Right lobe of liver (tissue), 6 donors: ENCODE measurements at regions not wholly inside any gene's neighbourhood (a gene's known extent, or its start where the extent isn't known, plus 50 kb on each side); places are given as distances from the start of the nearest gene placed in this dataset.
A peak's percentile ranks its signal among the peaks of the same experiment; 100 is the strongest.

Source experiments
- ATAC-seq, 4 donors: fragments of 200-7000 bp; cut with Tn5 transposase; one replicate each; pipeline ENCODE4 v1.9.1; 2020; ENCODE audit warnings: mild to moderate bottlenecking in 4 of 4, moderate library complexity in 4 of 4
- DNase-seq, 3 donors: peaks; one replicate each; pipeline ENCODE4 v3.0.0-alpha.2; 2020
- H3K27ac ChIP-seq, 3 donors: fragments of 200-600 bp; one replicate each; pipeline ENCODE4 v1.8.0; 2022
- H3K27me3 ChIP-seq, 2 donors: fragments of 200-600 bp; one replicate each; pipeline ENCODE4 v1.8.0; 2022
- H3K36me3 ChIP-seq, 4 donors: fragments of 200-600 bp; sonication (generic) in 1 of 4; one replicate each; pipeline versions ENCODE4 v1.5.1 to v1.8.0; 2017 to 2022; ENCODE audit warnings: control low read depth in 1 of 4
- H3K4me1 ChIP-seq, 4 donors: fragments of 200-600 bp; sonication (generic) in 1 of 4; one replicate each; pipeline versions ENCODE4 v1.5.1 to v1.8.0; 2017 to 2022; ENCODE audit warnings: control low read depth in 1 of 4
- H3K4me3 ChIP-seq, 3 donors: fragments of 200-600 bp; one replicate each; pipeline ENCODE4 v1.8.0; 2022
- H3K9me3 ChIP-seq, 4 donors: fragments of 200-600 bp; sonication (generic) in 1 of 4; one replicate each; pipeline versions ENCODE4 v1.5.1 to v1.8.0; 2017 to 2022; ENCODE audit warnings: control low read depth in 1 of 4
- CTCF ChIP-seq, 4 donors: fragments of 200-600 bp in 3 of 4; fragments of 450-650 bp in 1 of 4; IDR thresholded peaks; one replicate each; pipeline versions ENCODE4 v1.5.1 to v1.8.0; 2016 to 2022; ENCODE audit warnings: antibody characterized with exemption in 4 of 4, mild to moderate bottlenecking in 2 of 4
- POLR2A ChIP-seq: fragments of 450-650 bp; IDR thresholded peaks from one replicate; pipeline ENCODE4 v1.6.1; 2017; ENCODE audit warnings: antibody characterized with exemption, mild to moderate bottlenecking
- WGBS: methylation state at CpG from one replicate; pipeline ENCODE4 v1.1.6; 2018; ENCODE audit warnings: low coverage, low lambda C conversion rate; ENCODE audit not compliant: insufficient coverage; ENCODE audit errors: missing lambda C conversion rate; 5-methylcytosine and 5-hydroxymethylcytosine counted together
- intact Hi-C, 2 donors: fragments of 100-400 bp; cut with DNase I; formaldehyde crosslinking; loops; one replicate each; pipeline versions ENCODE4 v1.11.2 to v1.14.1; 2022
- donor health status: DM: no; HTN: yes; CAD: no.
- donor health status: DM: no; HTN: no; CAD: no.
- donor health status: DM: no; HTN: no; CAD: no.
- donor health status: DM: no; HTN: yes; CAD: no.
- donor health status: DM: no; HTN: yes; CAD: no.

GRCh38 chr20:7210910-7211309 is 443.4 kb downstream of the BMP2 start:
- Histone ChIP-seq H3K27ac (no peak overlapping the region), H3K4me3 (no peak overlapping the region), H3K36me3 (no peaks in the 10 kb centered on the region), H3K4me1 (no peaks in the 10 kb centered on the region), H3K9me3 (no peaks in the 10 kb centered on the region), H3K27me3 (no peaks in the 10 kb centered on the region)
- TF ChIP-seq POLR2A (no peak), CTCF (IDR thresholded peaks at IDR 0.05) (no peak)
- no peak for ATAC-seq
- intact Hi-C loops: no loop called here
- no peak for DNase-seq
- WGBS: 72% methylated on average over 4 of the region's 4 CpGs

GRCh38 chr20:7214081-7214740 is 446.7 kb downstream of the BMP2 start:
- Histone ChIP-seq H3K27me3 (no peaks in the 10 kb centered on the region), H3K4me1 (no peaks in the 10 kb centered on the region), H3K27ac (no peak overlapping the region), H3K9me3 (no peaks in the 10 kb centered on the region), H3K36me3 (no peaks in the 10 kb centered on the region), H3K4me3 (no peak overlapping the region)
- DNase-seq: no peak
- intact Hi-C loops: no loop called here
- no peak for ATAC-seq
- TF ChIP-seq POLR2A: no peak
- TF ChIP-seq CTCF (IDR thresholded peaks at IDR 0.05): no peak
- 80% methylated on average over 1 of the region's 3 CpGs for WGBS

GRCh38 chr20:7217606-7218005 is 450.1 kb downstream of the BMP2 start:
- no peak overlapping the region for H3K27ac ChIP-seq
- H3K36me3 ChIP-seq: no peaks in the 10 kb centered on the region
- H3K27me3 ChIP-seq: no peaks in the 10 kb centered on the region
- no peaks in the 10 kb centered on the region for H3K9me3 ChIP-seq
- intact Hi-C loops: no loop called here
- ATAC-seq (peak; percentile 56 to 83 (median 69)), DNase-seq (no peak)
- H3K4me3 ChIP-seq: no peak overlapping the region
- H3K4me1 ChIP-seq: no peaks in the 10 kb centered on the region
- WGBS: 36% methylated on average over 1 of the region's 1 CpG
- TF ChIP-seq CTCF (IDR thresholded peaks at IDR 0.05) (no peak), POLR2A (no peak)

GRCh38 chr20:7220755-7221154 is 453.3 kb downstream of the BMP2 start:
- TF ChIP-seq POLR2A (no peak), CTCF (IDR thresholded peaks at IDR 0.05) (no peak)
- DNase-seq (no peak), ATAC-seq (no peak)
- Histone ChIP-seq H3K4me3 (no peak overlapping the region), H3K9me3 (peaks cover 0 to 6% (median 3%) of the 10 kb centered on the region in 4 donors), H3K36me3 (no peaks in the 10 kb centered on the region), H3K27me3 (no peaks in the 10 kb centered on the region), H3K27ac (no peak overlapping the region), H3K4me1 (no peaks in the 10 kb centered on the region)
- intact Hi-C loops: no loop called here
- WGBS: 30% methylated on average over 1 of the region's 1 CpG

GRCh38 chr20:7226156-7226555 is 458.7 kb downstream of the BMP2 start:
- Histone ChIP-seq H3K4me3 (no peak overlapping the region), H3K9me3 (peaks cover 0 to 6% (median 3%) of the 10 kb centered on the region in 4 donors), H3K27ac (no peak overlapping the region), H3K36me3 (no peaks in the 10 kb centered on the region), H3K4me1 (no peaks in the 10 kb centered on the region), H3K27me3 (no peaks in the 10 kb centered on the region)
- 50% methylated on average over 2 of the region's 2 CpGs for WGBS
- intact Hi-C loops: no loop called here
- TF ChIP-seq CTCF (IDR thresholded peaks at IDR 0.05): no peak
- no peak for TF ChIP-seq POLR2A
- ATAC-seq (no peak), DNase-seq (no peak)
